ENCODE measurements at regions not wholly inside any gene's neighbourhood (a gene's known extent, or its start where the extent isn't known, plus 50 kb on each side); places are given as distances from the start of the nearest gene placed in this dataset.

- TF ChIP-seq, protein P1, sequence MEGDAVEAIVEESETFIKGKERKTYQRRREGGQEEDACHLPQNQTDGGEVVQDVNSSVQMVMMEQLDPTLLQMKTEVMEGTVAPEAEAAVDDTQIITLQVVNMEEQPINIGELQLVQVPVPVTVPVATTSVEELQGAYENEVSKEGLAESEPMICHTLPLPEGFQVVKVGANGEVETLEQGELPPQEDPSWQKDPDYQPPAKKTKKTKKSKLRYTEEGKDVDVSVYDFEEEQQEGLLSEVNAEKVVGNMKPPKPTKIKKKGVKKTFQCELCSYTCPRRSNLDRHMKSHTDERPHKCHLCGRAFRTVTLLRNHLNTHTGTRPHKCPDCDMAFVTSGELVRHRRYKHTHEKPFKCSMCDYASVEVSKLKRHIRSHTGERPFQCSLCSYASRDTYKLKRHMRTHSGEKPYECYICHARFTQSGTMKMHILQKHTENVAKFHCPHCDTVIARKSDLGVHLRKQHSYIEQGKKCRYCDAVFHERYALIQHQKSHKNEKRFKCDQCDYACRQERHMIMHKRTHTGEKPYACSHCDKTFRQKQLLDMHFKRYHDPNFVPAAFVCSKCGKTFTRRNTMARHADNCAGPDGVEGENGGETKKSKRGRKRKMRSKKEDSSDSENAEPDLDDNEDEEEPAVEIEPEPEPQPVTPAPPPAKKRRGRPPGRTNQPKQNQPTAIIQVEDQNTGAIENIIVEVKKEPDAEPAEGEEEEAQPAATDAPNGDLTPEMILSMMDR (IDR thresholded peaks at IDR 0.05), result no peak
- TF ChIP-seq POLR2A (IDR thresholded peaks at IDR 0.05), result no peak
Measured at GRCh38 chr4:178070163-178070562, 627.9 kb upstream of the AGA start.

All from heart left ventricle (tissue), 13 donors.